ENCODE measurements at regions not wholly inside any gene's neighbourhood (a gene's known extent, or its start where the extent isn't known, plus 50 kb on each side); places are given as distances from the start of the nearest gene placed in this dataset.

GRCh38 chr5:106691701-106692100, 979.0 kb downstream of the EFNA5 start:
- TF ChIP-seq CTCF (conservative IDR thresholded peaks at IDR 0.05; ENCODE audit: low read depth, low read length) (no peak), SMC3 (IDR thresholded peaks at IDR 0.05; ENCODE audit: low read depth, low read length) (no peak), CHD1 (IDR thresholded peaks at IDR 0.05; ENCODE audit: low read depth, low read length) (no peak), USF2 (IDR thresholded peaks at IDR 0.05; ENCODE audit: low read depth, low read length) (no peak), MAZ (IDR thresholded peaks at IDR 0.05; ENCODE audit: borderline replicate concordance, low read depth, low read length) (no peak), RFX5 (IDR thresholded peaks at IDR 0.05; ENCODE audit: low read depth, low read length) (no peak), POLR2A (IDR thresholded peaks at IDR 0.05; ENCODE audit: low read depth, low read length) (no peak), ELK1 (IDR thresholded peaks at IDR 0.05; ENCODE audit: borderline replicate concordance, low read depth, low read length) (no peak), BHLHE40 (IDR thresholded peaks at IDR 0.05; ENCODE audit: low read depth, low read length) (no peak), RCOR1 (IDR thresholded peaks at IDR 0.05; ENCODE audit: insufficient replicate concordance, low read length) (no peak), RAD21 (IDR thresholded peaks at IDR 0.05; ENCODE audit: low read length) (no peak)

Measured in IMR-90 (cell line).